ENCODE measurements at regions not wholly inside any gene's neighbourhood (a gene's known extent, or its start where the extent isn't known, plus 50 kb on each side); places are given as distances from the start of the nearest gene placed in this dataset.

- Histone ChIP-seq H3K36me3 (ENCODE audit: control insufficient read depth in 2 of 2, insufficient read depth in 2 of 2, low read length in 2 of 2) (no peaks in the 10 kb centered on the region), H3K9me3 (ENCODE audit: control insufficient read depth in 2 of 2, low read length in 2 of 2) (no peaks in the 10 kb centered on the region), H3K27ac (ENCODE audit: low read length) (no peak overlapping the region), H3K9ac (ENCODE audit: low read length in 2 of 2) (no peak overlapping the region), H3K4me3 (ENCODE audit: low read length in 2 of 2) (no peak overlapping the region), H3K27me3 (ENCODE audit: control insufficient read depth in 1 of 2, insufficient read depth in 2 of 2, low read length in 2 of 2) (no peaks in the 10 kb centered on the region), H3K4me1 (ENCODE audit: control insufficient read depth, insufficient read depth, low read length) (no peaks in the 10 kb centered on the region)
Measured at GRCh38 chr14:53692451-53692850, 264.2 kb downstream of the BMP4 start.

GRCh38 chr14:53683229-53683628, 273.4 kb downstream of the BMP4 start:
- no peak overlapping the region for H3K27ac ChIP-seq (ENCODE audit: low read length)
- no peaks in the 10 kb centered on the region for H3K27me3 ChIP-seq (ENCODE audit: control insufficient read depth in 1 of 2, insufficient read depth in 2 of 2, low read length in 2 of 2)
- H3K4me3 ChIP-seq (ENCODE audit: low read length in 2 of 2): no peak overlapping the region
- no peaks in the 10 kb centered on the region for H3K9me3 ChIP-seq (ENCODE audit: control insufficient read depth in 2 of 2, low read length in 2 of 2)
- H3K9ac ChIP-seq (ENCODE audit: low read length in 2 of 2): no peak overlapping the region
- H3K4me1 ChIP-seq (ENCODE audit: control insufficient read depth, insufficient read depth, low read length): no peaks in the 10 kb centered on the region
- no peaks in the 10 kb centered on the region for H3K36me3 ChIP-seq (ENCODE audit: control insufficient read depth in 2 of 2, insufficient read depth in 2 of 2, low read length in 2 of 2)

DNA sequence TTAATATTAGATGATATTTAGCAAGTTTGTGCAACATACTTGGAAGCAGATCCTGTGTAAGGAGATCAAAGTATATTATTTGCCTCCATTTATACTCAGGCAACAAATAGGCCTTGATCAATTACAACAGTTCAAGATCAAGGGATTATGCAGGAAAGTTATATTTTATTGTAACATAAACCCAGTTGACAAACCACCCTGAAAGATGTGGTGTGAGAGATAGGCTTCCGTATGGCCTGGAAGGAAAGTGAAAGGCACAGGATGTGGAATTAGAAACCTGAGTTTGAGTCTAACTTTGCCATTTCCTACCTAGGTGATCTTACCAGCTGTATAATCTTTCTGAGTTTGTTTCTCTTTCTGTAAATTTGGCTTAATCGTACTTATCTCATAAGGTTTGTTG, 284.1 kb downstream of the BMP4 start:
- Histone ChIP-seq H3K9ac (ENCODE audit: low read length in 2 of 2) (no peak overlapping the region), H3K36me3 (ENCODE audit: control insufficient read depth in 2 of 2, insufficient read depth in 2 of 2, low read length in 2 of 2) (no peaks in the 10 kb centered on the region), H3K4me3 (ENCODE audit: low read length in 2 of 2) (no peak overlapping the region), H3K9me3 (ENCODE audit: control insufficient read depth in 2 of 2, low read length in 2 of 2) (no peaks in the 10 kb centered on the region), H3K27me3 (ENCODE audit: control insufficient read depth in 1 of 2, insufficient read depth in 2 of 2, low read length in 2 of 2) (no peaks in the 10 kb centered on the region), H3K27ac (ENCODE audit: low read length) (no peak overlapping the region), H3K4me1 (ENCODE audit: control insufficient read depth, insufficient read depth, low read length) (no peaks in the 10 kb centered on the region)

- no peaks in the 10 kb centered on the region for H3K27me3 ChIP-seq (ENCODE audit: control insufficient read depth in 1 of 2, insufficient read depth in 2 of 2, low read length in 2 of 2)
- H3K27ac ChIP-seq (ENCODE audit: low read length): no peak overlapping the region
- no peaks in the 10 kb centered on the region for H3K9me3 ChIP-seq (ENCODE audit: control insufficient read depth in 2 of 2, low read length in 2 of 2)
- no peak overlapping the region for H3K4me3 ChIP-seq (ENCODE audit: low read length in 2 of 2)
- no peaks in the 10 kb centered on the region for H3K36me3 ChIP-seq (ENCODE audit: control insufficient read depth in 2 of 2, insufficient read depth in 2 of 2, low read length in 2 of 2)
- H3K4me1 ChIP-seq (ENCODE audit: control insufficient read depth, insufficient read depth, low read length): no peaks in the 10 kb centered on the region
- H3K9ac ChIP-seq (ENCODE audit: low read length in 2 of 2): no peak overlapping the region
Measured at GRCh38 chr14:53670701-53671100, 285.9 kb downstream of the BMP4 start.

DNA sequence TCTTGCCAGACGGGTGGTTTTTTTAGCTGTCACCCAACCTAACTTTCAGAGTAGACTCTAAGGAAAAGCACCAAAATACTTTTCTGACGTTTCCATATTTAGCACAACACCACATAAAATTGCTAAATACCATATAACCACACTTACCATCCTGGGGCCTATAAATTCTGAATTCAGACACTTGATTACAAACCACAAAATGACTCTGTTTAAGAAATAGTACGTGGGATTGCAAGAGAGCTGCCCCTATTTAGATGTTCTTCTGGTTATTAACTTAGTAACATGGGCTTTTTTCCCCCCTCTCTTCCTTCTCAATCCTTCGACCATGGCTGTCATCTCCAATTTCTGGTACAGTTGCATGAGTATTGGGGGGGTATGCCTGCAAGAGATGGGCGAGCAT, 287.7 kb downstream of the BMP4 start:
- Histone ChIP-seq H3K36me3 (ENCODE audit: control insufficient read depth in 2 of 2, insufficient read depth in 2 of 2, low read length in 2 of 2) (no peaks in the 10 kb centered on the region), H3K9ac (ENCODE audit: low read length in 2 of 2) (no peak overlapping the region), H3K4me1 (ENCODE audit: control insufficient read depth, insufficient read depth, low read length) (no peaks in the 10 kb centered on the region), H3K27ac (ENCODE audit: low read length) (no peak overlapping the region), H3K9me3 (ENCODE audit: control insufficient read depth in 2 of 2, low read length in 2 of 2) (no peaks in the 10 kb centered on the region), H3K27me3 (ENCODE audit: control insufficient read depth in 1 of 2, insufficient read depth in 2 of 2, low read length in 2 of 2) (no peaks in the 10 kb centered on the region), H3K4me3 (ENCODE audit: low read length in 2 of 2) (no peak overlapping the region)

DNA sequence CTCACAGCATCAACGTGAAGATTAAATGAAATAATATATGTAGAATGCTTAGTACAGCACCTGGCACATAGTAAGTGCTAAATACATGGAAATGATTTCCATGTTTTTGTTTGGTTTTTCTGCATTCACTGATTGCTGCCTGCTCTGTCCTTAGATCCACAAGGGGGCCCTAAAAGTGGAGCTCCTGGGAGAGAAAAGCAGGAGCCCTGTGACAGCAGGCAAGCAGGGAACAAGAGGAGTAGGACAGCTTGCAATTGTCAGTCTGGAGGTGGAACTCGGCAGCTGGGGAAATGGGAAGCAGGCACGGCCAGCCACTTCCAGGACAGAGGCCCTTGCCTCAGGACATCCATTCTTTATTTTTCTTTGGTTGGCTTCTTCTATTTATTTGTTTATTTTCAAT, 292.9 kb downstream of the BMP4 start:
- Histone ChIP-seq H3K27me3 (ENCODE audit: control insufficient read depth in 1 of 2, insufficient read depth in 2 of 2, low read length in 2 of 2) (no peaks in the 10 kb centered on the region), H3K4me3 (ENCODE audit: low read length in 2 of 2) (no peak overlapping the region), H3K36me3 (ENCODE audit: control insufficient read depth in 2 of 2, insufficient read depth in 2 of 2, low read length in 2 of 2) (no peaks in the 10 kb centered on the region), H3K27ac (ENCODE audit: low read length) (no peak overlapping the region), H3K9me3 (ENCODE audit: control insufficient read depth in 2 of 2, low read length in 2 of 2) (no peaks in the 10 kb centered on the region), H3K9ac (ENCODE audit: low read length in 2 of 2) (no peak overlapping the region), H3K4me1 (ENCODE audit: control insufficient read depth, insufficient read depth, low read length) (no peaks in the 10 kb centered on the region)

DNA sequence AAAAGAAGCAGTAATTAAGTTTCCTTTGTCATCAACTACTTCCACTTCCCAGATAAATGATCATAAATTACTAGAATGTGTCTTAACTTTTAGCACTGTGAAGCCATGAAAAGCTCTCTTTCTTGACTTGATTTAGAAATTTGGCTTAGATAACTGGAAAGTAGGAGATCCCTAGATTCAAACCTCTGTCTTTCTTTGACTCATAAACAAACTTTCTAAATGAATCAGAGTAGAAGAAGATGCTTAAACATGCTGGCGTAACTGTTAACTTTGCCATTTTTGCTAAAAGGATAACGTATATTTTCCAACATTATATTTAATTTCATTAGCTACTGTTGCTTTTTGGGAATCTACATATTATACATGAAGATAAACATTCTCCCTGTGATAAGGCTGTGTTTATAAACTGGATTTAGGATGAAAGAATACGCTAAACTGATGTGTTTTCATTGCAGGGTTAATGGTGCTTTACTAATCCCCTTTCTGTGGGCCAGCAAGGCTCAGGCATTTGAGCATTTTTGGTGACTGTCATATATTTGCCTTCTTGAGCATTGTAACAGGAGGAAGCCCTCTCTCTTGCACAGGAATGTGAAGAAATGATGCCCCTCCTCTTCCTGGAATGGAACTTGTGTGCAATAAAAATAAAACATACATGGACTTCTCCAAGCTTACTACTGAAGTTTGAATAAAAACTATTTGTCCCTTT, 301.4 kb downstream of the BMP4 start:
- Histone ChIP-seq H3K27ac (ENCODE audit: low read length) (no peak overlapping the region), H3K36me3 (ENCODE audit: control insufficient read depth in 2 of 2, insufficient read depth in 2 of 2, low read length in 2 of 2) (no peaks in the 10 kb centered on the region), H3K9me3 (ENCODE audit: control insufficient read depth in 2 of 2, low read length in 2 of 2) (no peaks in the 10 kb centered on the region), H3K4me1 (ENCODE audit: control insufficient read depth, insufficient read depth, low read length) (no peaks in the 10 kb centered on the region), H3K27me3 (ENCODE audit: control insufficient read depth in 1 of 2, insufficient read depth in 2 of 2, low read length in 2 of 2) (no peaks in the 10 kb centered on the region), H3K4me3 (ENCODE audit: low read length in 2 of 2) (no peak overlapping the region), H3K9ac (ENCODE audit: low read length in 2 of 2) (no peak overlapping the region)

- Histone ChIP-seq H3K4me3 (ENCODE audit: low read length in 2 of 2) (no peak overlapping the region), H3K36me3 (ENCODE audit: control insufficient read depth in 2 of 2, insufficient read depth in 2 of 2, low read length in 2 of 2) (no peaks in the 10 kb centered on the region), H3K27ac (ENCODE audit: low read length) (no peak overlapping the region), H3K27me3 (ENCODE audit: control insufficient read depth in 1 of 2, insufficient read depth in 2 of 2, low read length in 2 of 2) (no peaks in the 10 kb centered on the region), H3K9me3 (ENCODE audit: control insufficient read depth in 2 of 2, low read length in 2 of 2) (no peaks in the 10 kb centered on the region), H3K4me1 (ENCODE audit: control insufficient read depth, insufficient read depth, low read length) (no peaks in the 10 kb centered on the region), H3K9ac (ENCODE audit: low read length in 2 of 2) (no peak overlapping the region)
Measured at GRCh38 chr14:53652068-53652467, 304.6 kb downstream of the BMP4 start.

DNA sequence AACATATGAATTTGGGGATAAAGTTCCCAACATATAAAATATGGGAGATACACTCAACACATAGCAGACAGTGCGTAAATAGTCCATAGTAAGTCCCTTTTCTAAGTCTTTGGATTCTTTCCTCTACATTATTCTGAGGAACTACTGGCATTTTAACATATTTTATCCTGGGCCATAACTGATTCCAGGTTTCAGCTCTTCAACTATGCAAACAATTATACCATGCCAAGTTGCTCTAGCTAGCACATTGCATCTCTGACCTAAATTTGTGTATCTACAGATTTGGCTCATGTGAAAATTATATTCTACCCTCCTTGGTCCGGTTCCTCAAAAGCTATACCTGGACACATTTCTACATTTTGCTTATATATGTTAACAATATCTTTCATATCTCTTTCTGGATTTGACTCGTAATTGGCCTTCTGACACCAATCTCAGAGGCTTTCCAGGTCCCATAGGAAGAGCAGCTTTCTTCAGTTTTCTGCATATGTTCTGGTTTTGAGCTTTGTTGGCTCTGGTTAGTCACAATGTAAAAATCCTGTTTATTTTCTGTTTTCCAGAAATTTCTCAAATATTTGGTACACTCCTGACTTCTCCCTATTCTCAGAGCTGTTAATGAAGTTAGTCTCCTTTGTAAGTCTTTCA, 305.4 kb downstream of the BMP4 start:
- no peak overlapping the region for H3K4me3 ChIP-seq (ENCODE audit: low read length in 2 of 2)
- H3K9me3 ChIP-seq (ENCODE audit: control insufficient read depth in 2 of 2, low read length in 2 of 2): no peaks in the 10 kb centered on the region
- no peaks in the 10 kb centered on the region for H3K4me1 ChIP-seq (ENCODE audit: control insufficient read depth, insufficient read depth, low read length)
- no peak overlapping the region for H3K27ac ChIP-seq (ENCODE audit: low read length)
- no peaks in the 10 kb centered on the region for H3K27me3 ChIP-seq (ENCODE audit: control insufficient read depth in 1 of 2, insufficient read depth in 2 of 2, low read length in 2 of 2)
- no peak overlapping the region for H3K9ac ChIP-seq (ENCODE audit: low read length in 2 of 2)
- no peaks in the 10 kb centered on the region for H3K36me3 ChIP-seq (ENCODE audit: control insufficient read depth in 2 of 2, insufficient read depth in 2 of 2, low read length in 2 of 2)

GRCh38 chr14:53646925-53647324, 309.7 kb downstream of the BMP4 start:
- H3K27me3 ChIP-seq (ENCODE audit: control insufficient read depth in 1 of 2, insufficient read depth in 2 of 2, low read length in 2 of 2): no peaks in the 10 kb centered on the region
- no peaks in the 10 kb centered on the region for H3K4me1 ChIP-seq (ENCODE audit: control insufficient read depth, insufficient read depth, low read length)
- H3K36me3 ChIP-seq (ENCODE audit: control insufficient read depth in 2 of 2, insufficient read depth in 2 of 2, low read length in 2 of 2): no peaks in the 10 kb centered on the region
- H3K9ac ChIP-seq (ENCODE audit: low read length in 2 of 2): no peak overlapping the region
- H3K4me3 ChIP-seq (ENCODE audit: low read length in 2 of 2): no peak overlapping the region
- no peak overlapping the region for H3K27ac ChIP-seq (ENCODE audit: low read length)
- H3K9me3 ChIP-seq (ENCODE audit: control insufficient read depth in 2 of 2, low read length in 2 of 2): no peaks in the 10 kb centered on the region

GRCh38 chr14:53640695-53641094, 315.9 kb downstream of the BMP4 start:
- Histone ChIP-seq H3K36me3 (ENCODE audit: control insufficient read depth in 2 of 2, insufficient read depth in 2 of 2, low read length in 2 of 2) (no peaks in the 10 kb centered on the region), H3K27ac (ENCODE audit: low read length) (no peak overlapping the region), H3K27me3 (ENCODE audit: control insufficient read depth in 1 of 2, insufficient read depth in 2 of 2, low read length in 2 of 2) (no peaks in the 10 kb centered on the region), H3K4me1 (ENCODE audit: control insufficient read depth, insufficient read depth, low read length) (no peaks in the 10 kb centered on the region), H3K9ac (ENCODE audit: low read length in 2 of 2) (no peak overlapping the region), H3K4me3 (ENCODE audit: low read length in 2 of 2) (no peak overlapping the region), H3K9me3 (ENCODE audit: control insufficient read depth in 2 of 2, low read length in 2 of 2) (no peaks in the 10 kb centered on the region)
